DMS153 treated with DMSO at 0.1 percent for 48 hours (cell line): ENCODE measurements at regions not wholly inside any gene's neighbourhood (a gene's known extent, or its start where the extent isn't known, plus 50 kb on each side); places are given as distances from the start of the nearest gene placed in this dataset.

Source experiments
- DNase-seq: peaks from one replicate; lab custom pipeline; 2025; ENCODE audit not compliant: unreplicated experiment; lab: John Stamatoyannopoulos, UW

- DNase-seq, result no peak
Measured at GRCh38 chr17:74099442-74100340, 103.8 kb upstream of the RPL38 start.

GRCh38 chr17:74104921-74105320 lies 98.6 kb upstream of the RPL38 start:
- no peak for DNase-seq

- DNase-seq, result no peak
Measured at GRCh38 chr17:74107107-74107506, 96.4 kb upstream of the RPL38 start.

GRCh38 chr17:74108126-74108705 lies 95.3 kb upstream of the RPL38 start:
- no peak for DNase-seq

GRCh38 chr17:74110467-74110866 lies 93.0 kb upstream of the RPL38 start:
- no peak for DNase-seq

GRCh38 chr17:74113326-74113725 lies 90.2 kb upstream of the RPL38 start:
- no peak for DNase-seq

GRCh38 chr17:74113952-74114351 lies 89.5 kb upstream of the RPL38 start:
- DNase-seq, result no peak

- no peak for DNase-seq
Measured at GRCh38 chr17:74114881-74115470, 88.5 kb upstream of the RPL38 start.

GRCh38 chr17:74115586-74115985 lies 87.9 kb upstream of the RPL38 start:
- no peak for DNase-seq

- DNase-seq, result no peak
Measured at GRCh38 chr17:74116087-74116717, 87.3 kb upstream of the RPL38 start.

GRCh38 chr17:74117087-74117698 lies 86.3 kb upstream of the RPL38 start:
- DNase-seq, result no peak

GRCh38 chr17:74117999-74118421 lies 85.5 kb upstream of the RPL38 start:
- no peak for DNase-seq

GRCh38 chr17:74118504-74118903 lies 85.0 kb upstream of the RPL38 start:
- no peak for DNase-seq

- DNase-seq, result no peak
Measured at GRCh38 chr17:74119049-74119580, 84.4 kb upstream of the RPL38 start.

GRCh38 chr17:74119965-74120364 lies 83.5 kb upstream of the RPL38 start:
- DNase-seq, result no peak

- DNase-seq, result no peak
Measured at GRCh38 chr17:74123350-74123749, 80.1 kb upstream of the RPL38 start.

GRCh38 chr17:74123866-74124444 lies 79.5 kb upstream of the RPL38 start:
- no peak for DNase-seq

- no peak for DNase-seq
Measured at GRCh38 chr17:74125156-74125555, 78.3 kb upstream of the RPL38 start.

- no peak for DNase-seq
Measured at GRCh38 chr17:74126179-74126900, 77.1 kb upstream of the RPL38 start.

- DNase-seq, result no peak
Measured at GRCh38 chr17:74126959-74127358, 76.5 kb upstream of the RPL38 start.
